ENCODE measurements at regions not wholly inside any gene's neighbourhood (a gene's known extent, or its start where the extent isn't known, plus 50 kb on each side); places are given as distances from the start of the nearest gene placed in this dataset.
"Not testable (repeated sequence)": the region's sequence is repeated elsewhere in the genome, so short reads cannot be mapped to it uniquely, and the experiment has no call there.

GRCh38 chr3:177700117-177700516 lies 502.8 kb upstream of the TBL1XR1 start:
- H3K4me1 ChIP-seq, result peaks cover 7% of the 10 kb centered on the region
- H3K27ac ChIP-seq (replicated peaks), result no peak overlapping the region
- TF ChIP-seq CTCF (IDR thresholded peaks at IDR 0.05; ENCODE audit: borderline replicate concordance), result no peak
- no peak overlapping the region for H3K4me3 ChIP-seq
- intact Hi-C loops (cut with micrococcal nuclease), result no loop called here
- no peaks in the 10 kb centered on the region for H3K36me3 ChIP-seq
- H3K27me3 ChIP-seq (ENCODE audit: low read depth), result no peaks in the 10 kb centered on the region
- H3K9me3 ChIP-seq (replicated peaks), result no peaks in the 10 kb centered on the region
- DNase-seq, result no peak

- DNase-seq, result no peak
- peaks cover 26% of the 10 kb centered on the region for H3K4me1 ChIP-seq
- intact Hi-C loops (cut with micrococcal nuclease), result no loop called here
- no peak overlapping the region for H3K4me3 ChIP-seq
- H3K9me3 ChIP-seq (replicated peaks), result no peaks in the 10 kb centered on the region
- H3K36me3 ChIP-seq, result no peaks in the 10 kb centered on the region
- H3K27me3 ChIP-seq (ENCODE audit: low read depth), result no peaks in the 10 kb centered on the region
- no peak overlapping the region for H3K27ac ChIP-seq (replicated peaks)
- no peak for TF ChIP-seq CTCF (IDR thresholded peaks at IDR 0.05; ENCODE audit: borderline replicate concordance)
These were observed 506.5 kb upstream of the TBL1XR1 start for GRCh38 chr3:177703788-177704187.

GRCh38 chr3:177705976-177706823 lies 508.9 kb upstream of the TBL1XR1 start:
- peak; percentile 70 for DNase-seq
- H3K27me3 ChIP-seq (ENCODE audit: low read depth), result no peaks in the 10 kb centered on the region
- peaks cover 26% of the 10 kb centered on the region for H3K4me1 ChIP-seq
- no peaks in the 10 kb centered on the region for H3K36me3 ChIP-seq
- no peak overlapping the region for H3K4me3 ChIP-seq
- no peak for TF ChIP-seq CTCF (IDR thresholded peaks at IDR 0.05; ENCODE audit: borderline replicate concordance)
- H3K9me3 ChIP-seq (replicated peaks), result no peaks in the 10 kb centered on the region
- intact Hi-C loops (cut with micrococcal nuclease), result no loop called here
- H3K27ac ChIP-seq (replicated peaks), result peak overlapping the region; percentile 70

- peaks cover 32% of the 10 kb centered on the region for H3K4me1 ChIP-seq
- intact Hi-C loops (cut with micrococcal nuclease); DNase-seq: not testable (repeated sequence)
These were observed 512.2 kb upstream of the TBL1XR1 start for GRCh38 chr3:177709470-177709869.

GRCh38 chr3:177710506-177710905 lies 513.2 kb upstream of the TBL1XR1 start:
- Histone ChIP-seq H3K27ac (replicated peaks) (no peak overlapping the region), H3K36me3 (no peaks in the 10 kb centered on the region), H3K4me1 (peaks cover 33% of the 10 kb centered on the region), H3K9me3 (replicated peaks) (no peaks in the 10 kb centered on the region), H3K27me3 (ENCODE audit: low read depth) (no peaks in the 10 kb centered on the region), H3K4me3 (no peak overlapping the region)
- no peak for TF ChIP-seq CTCF (IDR thresholded peaks at IDR 0.05; ENCODE audit: borderline replicate concordance)
- intact Hi-C loops (cut with micrococcal nuclease), result no loop called here
- DNase-seq, result no peak

More at GRCh38 chr3:177709470-177709869, 512.2 kb upstream of the TBL1XR1 start:
- not testable (repeated sequence) for H3K27ac ChIP-seq (replicated peaks); H3K27me3 ChIP-seq (ENCODE audit: low read depth); H3K4me3 ChIP-seq; H3K9me3 ChIP-seq (replicated peaks); H3K36me3 ChIP-seq

- Histone ChIP-seq H3K4me1 (peaks cover 22% of the 10 kb centered on the region), H3K27ac (replicated peaks) (no peak overlapping the region), H3K4me3 (no peak overlapping the region), H3K36me3 (no peaks in the 10 kb centered on the region), H3K9me3 (replicated peaks) (no peaks in the 10 kb centered on the region), H3K27me3 (ENCODE audit: low read depth) (no peaks in the 10 kb centered on the region)
- intact Hi-C loops (cut with micrococcal nuclease), result no loop called here
- no peak for TF ChIP-seq CTCF (IDR thresholded peaks at IDR 0.05; ENCODE audit: borderline replicate concordance)
- no peak for DNase-seq
These were observed 514.4 kb upstream of the TBL1XR1 start for GRCh38 chr3:177711637-177712036.

All from left ventricle myocardium inferior (tissue), 1 donor.